Esophagus muscularis mucosa (tissue), 3 donors: ENCODE measurements at regions not wholly inside any gene's neighbourhood (a gene's known extent, or its start where the extent isn't known, plus 50 kb on each side); places are given as distances from the start of the nearest gene placed in this dataset.

Experiments used
- POLR2A ChIP-seq: fragments of 450-650 bp; IDR thresholded peaks from one replicate; pipeline ENCODE4 v1.6.1; 2017; ENCODE audit warnings: antibody characterized with exemption, moderate library complexity, mild to moderate bottlenecking, low read depth
- TF ChIP-seq, protein P1 (sequence below), 3 experiments: fragments of 200-600 bp in 2 of 3; fragments of 450-650 bp in 1 of 3; sonication (generic) in 2 of 3; IDR thresholded peaks; one replicate each; pipeline ENCODE4 v1.5.1; 2017 to 2019; ENCODE audit warnings: antibody characterized with exemption in 3 of 3, mild to moderate bottlenecking in 2 of 3, moderate library complexity in 1 of 3

DNA sequence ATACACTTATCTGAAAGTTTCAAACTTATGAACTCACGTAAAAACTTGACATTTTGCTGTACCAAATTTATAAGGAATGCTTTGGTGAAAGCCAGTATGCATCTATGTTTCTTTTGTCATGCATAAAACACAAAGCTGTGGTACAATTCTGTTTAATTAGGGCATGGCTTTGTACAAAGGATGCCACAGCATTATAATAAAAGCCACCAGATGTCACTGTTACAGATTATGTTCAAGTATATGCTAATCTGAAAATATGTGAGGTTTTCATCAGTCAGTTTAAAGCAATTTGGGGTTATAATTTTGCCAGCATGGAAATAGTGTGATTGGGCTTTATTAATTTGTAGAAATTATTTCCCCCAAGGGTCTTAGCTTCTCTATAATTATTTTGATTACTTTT, 69.0 kb downstream of the ATOH1 start:
- TF ChIP-seq, protein P1, sequence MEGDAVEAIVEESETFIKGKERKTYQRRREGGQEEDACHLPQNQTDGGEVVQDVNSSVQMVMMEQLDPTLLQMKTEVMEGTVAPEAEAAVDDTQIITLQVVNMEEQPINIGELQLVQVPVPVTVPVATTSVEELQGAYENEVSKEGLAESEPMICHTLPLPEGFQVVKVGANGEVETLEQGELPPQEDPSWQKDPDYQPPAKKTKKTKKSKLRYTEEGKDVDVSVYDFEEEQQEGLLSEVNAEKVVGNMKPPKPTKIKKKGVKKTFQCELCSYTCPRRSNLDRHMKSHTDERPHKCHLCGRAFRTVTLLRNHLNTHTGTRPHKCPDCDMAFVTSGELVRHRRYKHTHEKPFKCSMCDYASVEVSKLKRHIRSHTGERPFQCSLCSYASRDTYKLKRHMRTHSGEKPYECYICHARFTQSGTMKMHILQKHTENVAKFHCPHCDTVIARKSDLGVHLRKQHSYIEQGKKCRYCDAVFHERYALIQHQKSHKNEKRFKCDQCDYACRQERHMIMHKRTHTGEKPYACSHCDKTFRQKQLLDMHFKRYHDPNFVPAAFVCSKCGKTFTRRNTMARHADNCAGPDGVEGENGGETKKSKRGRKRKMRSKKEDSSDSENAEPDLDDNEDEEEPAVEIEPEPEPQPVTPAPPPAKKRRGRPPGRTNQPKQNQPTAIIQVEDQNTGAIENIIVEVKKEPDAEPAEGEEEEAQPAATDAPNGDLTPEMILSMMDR (IDR thresholded peaks at IDR 0.05), result peak in 1 of 3 experiments; percentile 12
- no peak for TF ChIP-seq POLR2A
